H1 (cell line): ENCODE measurements at regions not wholly inside any gene's neighbourhood (a gene's known extent, or its start where the extent isn't known, plus 50 kb on each side); places are given as distances from the start of the nearest gene placed in this dataset.

Experiments
- CEBPB ChIP-seq: IDR thresholded peaks from 2 replicates; pipeline ENCODE4 v1.6.1; 2012; ENCODE audit warnings: low read depth, low read length
- CHD1 ChIP-seq: IDR thresholded peaks from 2 replicates; pipeline ENCODE4 v1.6.1; 2012; ENCODE audit warnings: low read depth, low read length, improper control_type of control experiment
- CREB1 ChIP-seq: IDR thresholded peaks from 2 replicates; pipeline ENCODE4 v1.6.1; 2012; ENCODE audit warnings: inconsistent platforms
- NRF1 ChIP-seq: IDR thresholded peaks from 2 replicates; pipeline ENCODE4 v1.6.1; 2011; ENCODE audit warnings: mild to moderate bottlenecking, low read depth, low read length, improper control_type of control experiment
- POLR2A ChIP-seq, 2 experiments: IDR thresholded peaks; 1 replicate in 1 of 2; 2 replicates in 1 of 2; pipeline ENCODE4 v1.6.1; 2011; ENCODE audit warnings: low read depth in 2 of 2, low read length in 2 of 2, mild to moderate bottlenecking in 2 of 2; ENCODE audit errors: control extremely low read depth in 1 of 2
- POLR2AphosphoS5 ChIP-seq: IDR thresholded peaks from 2 replicates; pipeline ENCODE4 v1.6.1; 2011; ENCODE audit warnings: low read depth, low read length
- RAD21 ChIP-seq, 2 experiments: IDR thresholded peaks in 1 of 2; conservative IDR thresholded peaks in 1 of 2; 2 replicates each; pipeline ENCODE4 v1.6.1; 2011; ENCODE audit warnings: low read depth in 2 of 2, low read length in 2 of 2, improper control_type of control experiment in 1 of 2, inconsistent platforms in 1 of 2, mild to moderate bottlenecking in 1 of 2, moderate library complexity in 1 of 2
- RXRA ChIP-seq: IDR thresholded peaks from 2 replicates; pipeline ENCODE4 v1.6.1; 2011; ENCODE audit warnings: low read depth, mild to moderate bottlenecking, low read length, moderate library complexity; ENCODE audit not compliant: insufficient read depth
- SP2 ChIP-seq: IDR thresholded peaks from 2 replicates; pipeline ENCODE4 v1.6.1; 2012; ENCODE audit warnings: mild to moderate bottlenecking, low read length, inconsistent platforms
- TF ChIP-seq, protein P1 (sequence below), 3 experiments: IDR thresholded peaks; 1 replicate in 2 of 3; 2 replicates in 1 of 3; pipeline versions ENCODE4 v1.5.1 to v1.6.1; 2011; ENCODE audit warnings: low read length in 3 of 3, mild to moderate bottlenecking in 3 of 3, inconsistent platforms in 2 of 3, low read depth in 1 of 3, moderate library complexity in 1 of 3; ENCODE audit not compliant: insufficient read depth in 1 of 3; ENCODE audit errors: control extremely low read depth in 1 of 3
- TF ChIP-seq, protein P2 (sequence below): IDR thresholded peaks from 2 replicates; pipeline ENCODE4 v1.6.1; 2012; ENCODE audit warnings: inconsistent platforms

DNA sequence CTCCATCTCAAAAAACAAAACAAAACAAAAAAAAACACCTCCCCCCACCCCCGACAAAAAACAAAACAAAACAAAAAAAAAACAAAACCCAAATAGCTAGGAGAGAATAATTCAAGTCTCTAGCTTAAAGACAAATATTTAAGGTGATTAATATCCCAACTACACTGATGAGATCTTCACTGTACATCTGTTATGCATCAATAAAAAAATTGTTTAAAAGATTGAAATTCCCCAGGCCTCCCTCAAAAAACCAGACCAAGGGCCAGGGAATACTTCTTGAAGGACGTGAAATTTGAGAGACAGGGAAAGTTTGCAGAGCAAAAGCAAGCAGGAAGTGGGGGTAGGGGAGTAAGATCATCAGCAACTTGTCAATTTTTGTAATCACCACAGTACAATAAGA, 232.6 kb downstream of the REEP3 start:
- TF ChIP-seq SP2 = no peak
- TF ChIP-seq CREB1 = no peak
- TF ChIP-seq, protein P1, sequence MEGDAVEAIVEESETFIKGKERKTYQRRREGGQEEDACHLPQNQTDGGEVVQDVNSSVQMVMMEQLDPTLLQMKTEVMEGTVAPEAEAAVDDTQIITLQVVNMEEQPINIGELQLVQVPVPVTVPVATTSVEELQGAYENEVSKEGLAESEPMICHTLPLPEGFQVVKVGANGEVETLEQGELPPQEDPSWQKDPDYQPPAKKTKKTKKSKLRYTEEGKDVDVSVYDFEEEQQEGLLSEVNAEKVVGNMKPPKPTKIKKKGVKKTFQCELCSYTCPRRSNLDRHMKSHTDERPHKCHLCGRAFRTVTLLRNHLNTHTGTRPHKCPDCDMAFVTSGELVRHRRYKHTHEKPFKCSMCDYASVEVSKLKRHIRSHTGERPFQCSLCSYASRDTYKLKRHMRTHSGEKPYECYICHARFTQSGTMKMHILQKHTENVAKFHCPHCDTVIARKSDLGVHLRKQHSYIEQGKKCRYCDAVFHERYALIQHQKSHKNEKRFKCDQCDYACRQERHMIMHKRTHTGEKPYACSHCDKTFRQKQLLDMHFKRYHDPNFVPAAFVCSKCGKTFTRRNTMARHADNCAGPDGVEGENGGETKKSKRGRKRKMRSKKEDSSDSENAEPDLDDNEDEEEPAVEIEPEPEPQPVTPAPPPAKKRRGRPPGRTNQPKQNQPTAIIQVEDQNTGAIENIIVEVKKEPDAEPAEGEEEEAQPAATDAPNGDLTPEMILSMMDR (IDR thresholded peaks at IDR 0.05; ENCODE audit: control extremely low read depth in 1 of 3, insufficient read depth in 1 of 3, low read depth in 1 of 3, low read length in 3 of 3) = no peak
- TF ChIP-seq CEBPB = no peak
- TF ChIP-seq CHD1 = no peak
- no peak for TF ChIP-seq POLR2A (IDR thresholded peaks at IDR 0.05; ENCODE audit: control extremely low read depth in 1 of 2, low read depth in 2 of 2, low read length in 2 of 2)
- TF ChIP-seq RAD21 (IDR thresholded peaks at IDR 0.05 in 1 of 2, conservative IDR thresholded peaks at IDR 0.05 in 1 of 2; ENCODE audit: low read depth in 2 of 2, low read length in 2 of 2) = no peak
- TF ChIP-seq, protein P2, sequence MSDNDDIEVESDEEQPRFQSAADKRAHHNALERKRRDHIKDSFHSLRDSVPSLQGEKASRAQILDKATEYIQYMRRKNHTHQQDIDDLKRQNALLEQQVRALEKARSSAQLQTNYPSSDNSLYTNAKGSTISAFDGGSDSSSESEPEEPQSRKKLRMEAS = no peak
- no peak for TF ChIP-seq NRF1
- TF ChIP-seq POLR2AphosphoS5 = no peak
- no peak for TF ChIP-seq RXRA
